HG03520 (cell line): ENCODE measurements at regions not wholly inside any gene's neighbourhood (a gene's known extent, or its start where the extent isn't known, plus 50 kb on each side); places are given as distances from the start of the nearest gene placed in this dataset.
"Not testable (repeated sequence)": the region's sequence is repeated elsewhere in the genome, so short reads cannot be mapped to it uniquely, and the experiment has no call there.

Source experiments
- ATAC-seq: cut with Tn5 transposase; IDR thresholded peaks from one replicate; pipeline ENCODE4 v1.9.1; 2021; ENCODE audit warnings: mild to moderate bottlenecking, moderate library complexity; ENCODE audit not compliant: unreplicated experiment

GRCh38 chr6:166846446-166847142, 109.8 kb downstream of the RNASET2 start:
- ATAC-seq: not testable (repeated sequence)

- ATAC-seq: no peak
Observed at GRCh38 chr6:166842607-166843006, 113.7 kb downstream of the RNASET2 start.

GRCh38 chr6:166841216-166841615, 115.1 kb downstream of the RNASET2 start:
- no peak for ATAC-seq

- no peak for ATAC-seq
Observed at GRCh38 chr6:166839569-166839968, 116.8 kb downstream of the RNASET2 start.

- no peak for ATAC-seq
Observed at GRCh38 chr6:166838987-166839386, 117.4 kb downstream of the RNASET2 start.

GRCh38 chr6:166836785-166837718, 119.3 kb downstream of the RNASET2 start:
- no peak for ATAC-seq

- no peak for ATAC-seq
Observed at GRCh38 chr6:166834049-166834448, 122.3 kb downstream of the RNASET2 start.

GRCh38 chr6:166830891-166831363, 125.4 kb downstream of the RNASET2 start:
- ATAC-seq: peak; percentile 12

- peak; percentile 92 for ATAC-seq
Observed at GRCh38 chr6:166830185-166830890, 126.0 kb downstream of the RNASET2 start.

- no peak for ATAC-seq
Observed at GRCh38 chr6:166826264-166826663, 130.1 kb downstream of the RNASET2 start.

- no peak for ATAC-seq
Observed at GRCh38 chr6:166825553-166826145, 130.7 kb downstream of the RNASET2 start.

- ATAC-seq: no peak
Observed at GRCh38 chr6:166824880-166825250, 131.5 kb downstream of the RNASET2 start.

GRCh38 chr6:166824146-166824879, 132.0 kb downstream of the RNASET2 start:
- no peak for ATAC-seq

GRCh38 chr6:166822609-166823008, 133.7 kb downstream of the RNASET2 start:
- ATAC-seq: no peak

- no peak for ATAC-seq
Observed at GRCh38 chr6:166820483-166820882, 135.9 kb downstream of the RNASET2 start.

- no peak for ATAC-seq
Observed at GRCh38 chr6:166820070-166820469, 136.3 kb downstream of the RNASET2 start.

GRCh38 chr6:166815629-166816028, 140.7 kb downstream of the RNASET2 start:
- ATAC-seq: no peak

GRCh38 chr6:166814390-166814789, 142.0 kb downstream of the RNASET2 start:
- ATAC-seq: no peak

GRCh38 chr6:166813461-166813860, 142.9 kb downstream of the RNASET2 start:
- ATAC-seq: no peak

GRCh38 chr6:166810864-166811263, 145.5 kb downstream of the RNASET2 start:
- ATAC-seq: no peak
